BLaER1 (cell line): ENCODE measurements at regions not wholly inside any gene's neighbourhood (a gene's known extent, or its start where the extent isn't known, plus 50 kb on each side); places are given as distances from the start of the nearest gene placed in this dataset.
"Not testable (repeated sequence)": the region's sequence is repeated elsewhere in the genome, so short reads cannot be mapped to it uniquely, and the experiment has no call there.

Experiments used
- H3K27ac ChIP-seq: shearing (Covaris generic); formaldehyde crosslinking; 2 replicates; pipeline ENCODE4 v1.8.1; 2022
- H3K27me3 ChIP-seq: shearing (Covaris generic); formaldehyde crosslinking; 2 replicates; pipeline ENCODE4 v1.8.1; 2022
- H3K36me3 ChIP-seq: shearing (Covaris generic); formaldehyde crosslinking; 2 replicates; pipeline ENCODE4 v1.8.1; 2022
- H3K4me1 ChIP-seq: shearing (Covaris generic); formaldehyde crosslinking; 2 replicates; pipeline ENCODE4 v1.8.1; 2022
- H3K4me2 ChIP-seq: shearing (Covaris generic); formaldehyde crosslinking; 2 replicates; pipeline ENCODE4 v1.8.1; 2022
- H3K4me3 ChIP-seq: shearing (Covaris generic); formaldehyde crosslinking; 2 replicates; pipeline ENCODE4 v1.8.1; 2022
- H3K9ac ChIP-seq: shearing (Covaris generic); formaldehyde crosslinking; 2 replicates; pipeline ENCODE4 v1.8.1; 2022
- H3K9me3 ChIP-seq: shearing (Covaris generic); formaldehyde crosslinking; 2 replicates; pipeline ENCODE4 v1.8.1; 2022
- H4K20me1 ChIP-seq: shearing (Covaris generic); formaldehyde crosslinking; 2 replicates; pipeline ENCODE4 v1.8.1; 2022
- Cebpa-rat ChIP-seq: shearing (Covaris generic); IDR thresholded peaks from 2 replicates; pipeline ENCODE4 v1.8.1; 2022

- no peak overlapping the region for H3K4me2 ChIP-seq
Observed at GRCh38 chr5:174575043-174575442, 149.3 kb upstream of the MSX2 start.

GRCh38 chr5:174576042-174576441, 148.3 kb upstream of the MSX2 start:
- Histone ChIP-seq H3K4me2 (no peak overlapping the region), H3K36me3 (no peaks in the 10 kb centered on the region)

More at GRCh38 chr5:174575043-174575442, 149.3 kb upstream of the MSX2 start:
- H3K9ac ChIP-seq = no peak overlapping the region
- H3K36me3 ChIP-seq = no peaks in the 10 kb centered on the region
- no peaks in the 10 kb centered on the region for H3K4me1 ChIP-seq
- no peaks in the 10 kb centered on the region for H3K9me3 ChIP-seq
- no peak for TF ChIP-seq Cebpa-rat
- no peak overlapping the region for H3K27ac ChIP-seq
- H3K27me3 ChIP-seq = no peaks in the 10 kb centered on the region
- H4K20me1 ChIP-seq = no peaks in the 10 kb centered on the region
- H3K4me3 ChIP-seq = no peak overlapping the region

GRCh38 chr5:174581479-174581878, 142.9 kb upstream of the MSX2 start:
- Histone ChIP-seq H3K4me1 (0 out of 2 replicates have a peak, but pooled peaks cover 8% of the 10 kb centered on the region), H3K27me3 (no peaks in the 10 kb centered on the region), H3K36me3 (no peaks in the 10 kb centered on the region), H3K4me2 (no peak overlapping the region), H3K9me3 (peaks cover 9% of the 10 kb centered on the region; the same call in 1 of the 2 replicates), H3K4me3 (no peak overlapping the region), H3K27ac (no peak overlapping the region), H4K20me1 (no peaks in the 10 kb centered on the region), H3K9ac (no peak overlapping the region)
- TF ChIP-seq Cebpa-rat = no peak

More at GRCh38 chr5:174576042-174576441, 148.3 kb upstream of the MSX2 start:
- Histone ChIP-seq H3K27me3 (no peaks in the 10 kb centered on the region), H3K4me1 (no peaks in the 10 kb centered on the region), H3K27ac (no peak overlapping the region), H3K9ac (no peak overlapping the region), H4K20me1 (no peaks in the 10 kb centered on the region), H3K4me3 (no peak overlapping the region), H3K9me3 (no peaks in the 10 kb centered on the region)
- no peak for TF ChIP-seq Cebpa-rat

GRCh38 chr5:174581894-174582293, 142.5 kb upstream of the MSX2 start:
- Histone ChIP-seq H3K9me3 (peaks cover 9% of the 10 kb centered on the region; the same call in 1 of the 2 replicates), H3K4me3 (no peak overlapping the region), H3K9ac (no peak overlapping the region), H3K4me1 (0 out of 2 replicates have a peak, but pooled peaks cover 8% of the 10 kb centered on the region), H4K20me1 (no peaks in the 10 kb centered on the region), H3K27me3 (no peaks in the 10 kb centered on the region), H3K27ac (no peak overlapping the region), H3K36me3 (no peaks in the 10 kb centered on the region), H3K4me2 (no peak overlapping the region)
- no peak for TF ChIP-seq Cebpa-rat

- Histone ChIP-seq H3K27me3 (no peaks in the 10 kb centered on the region), H3K9ac (no peak overlapping the region), H3K4me2 (no peak overlapping the region)
Observed at GRCh38 chr5:174583071-174583470, 141.3 kb upstream of the MSX2 start.

GRCh38 chr5:174585472-174585871, 138.9 kb upstream of the MSX2 start:
- Histone ChIP-seq H3K27ac (no peak overlapping the region), H3K9me3 (peaks cover 9% of the 10 kb centered on the region; the same call in 1 of the 2 replicates), H4K20me1 (no peaks in the 10 kb centered on the region), H3K4me2 (no peak overlapping the region), H3K4me3 (no peak overlapping the region), H3K9ac (no peak overlapping the region), H3K4me1 (0 out of 2 replicates have a peak, but pooled peaks cover 8% of the 10 kb centered on the region), H3K36me3 (no peaks in the 10 kb centered on the region), H3K27me3 (no peaks in the 10 kb centered on the region)
- TF ChIP-seq Cebpa-rat = no peak

More at GRCh38 chr5:174583071-174583470, 141.3 kb upstream of the MSX2 start:
- Histone ChIP-seq H3K27ac (no peak overlapping the region), H4K20me1 (no peaks in the 10 kb centered on the region), H3K36me3 (no peaks in the 10 kb centered on the region), H3K4me1 (0 out of 2 replicates have a peak, but pooled peaks cover 8% of the 10 kb centered on the region), H3K9me3 (peaks cover 9% of the 10 kb centered on the region; the same call in 1 of the 2 replicates), H3K4me3 (no peak overlapping the region)
- no peak for TF ChIP-seq Cebpa-rat

- not testable (repeated sequence) for H3K9ac ChIP-seq, H3K4me3 ChIP-seq, H3K9me3 ChIP-seq, H3K4me1 ChIP-seq, H4K20me1 ChIP-seq, H3K27ac ChIP-seq, H3K36me3 ChIP-seq, H3K27me3 ChIP-seq, H3K4me2 ChIP-seq
Observed at GRCh38 chr5:174586163-174586562, 138.2 kb upstream of the MSX2 start.

- no peaks in the 10 kb centered on the region for H3K27me3 ChIP-seq
- H3K27ac ChIP-seq = no peak overlapping the region
Observed at GRCh38 chr5:174589011-174589410, 135.4 kb upstream of the MSX2 start.

GRCh38 chr5:174589599-174589998, 134.8 kb upstream of the MSX2 start:
- no peak for TF ChIP-seq Cebpa-rat
- no peaks in the 10 kb centered on the region for H4K20me1 ChIP-seq
- no peak overlapping the region for H3K4me2 ChIP-seq
- no peaks in the 10 kb centered on the region for H3K4me1 ChIP-seq
- H3K9ac ChIP-seq = no peak overlapping the region
- no peak overlapping the region for H3K27ac ChIP-seq
- no peak overlapping the region for H3K4me3 ChIP-seq
- H3K27me3 ChIP-seq = no peaks in the 10 kb centered on the region
- no peaks in the 10 kb centered on the region for H3K36me3 ChIP-seq
- H3K9me3 ChIP-seq = peaks cover 9% of the 10 kb centered on the region; the same call in 1 of the 2 replicates

More at GRCh38 chr5:174589011-174589410, 135.4 kb upstream of the MSX2 start:
- no peak for TF ChIP-seq Cebpa-rat
- no peaks in the 10 kb centered on the region for H3K4me1 ChIP-seq
- H3K36me3 ChIP-seq = no peaks in the 10 kb centered on the region
- no peak overlapping the region for H3K4me3 ChIP-seq
- H3K9me3 ChIP-seq = peaks cover 9% of the 10 kb centered on the region; the same call in 1 of the 2 replicates
- H3K9ac ChIP-seq = no peak overlapping the region
- no peak overlapping the region for H3K4me2 ChIP-seq
- no peaks in the 10 kb centered on the region for H4K20me1 ChIP-seq

- H3K4me2 ChIP-seq = no peak overlapping the region
- H3K27ac ChIP-seq = no peak overlapping the region
- H3K4me3 ChIP-seq = no peak overlapping the region
- H3K9me3 ChIP-seq = peaks cover 4% of the 10 kb centered on the region; the same call in 1 of the 2 replicates
- no peaks in the 10 kb centered on the region for H3K4me1 ChIP-seq
- H3K9ac ChIP-seq = no peak overlapping the region
- no peaks in the 10 kb centered on the region for H3K27me3 ChIP-seq
- no peak for TF ChIP-seq Cebpa-rat
- no peaks in the 10 kb centered on the region for H3K36me3 ChIP-seq
- no peaks in the 10 kb centered on the region for H4K20me1 ChIP-seq
Observed at GRCh38 chr5:174590820-174591219, 133.6 kb upstream of the MSX2 start.

GRCh38 chr5:174596429-174596828, 128.0 kb upstream of the MSX2 start:
- no peaks in the 10 kb centered on the region for H3K9me3 ChIP-seq
- H3K4me1 ChIP-seq = no peaks in the 10 kb centered on the region
- H3K27ac ChIP-seq = no peak overlapping the region
- no peak overlapping the region for H3K4me2 ChIP-seq
- H3K9ac ChIP-seq = no peak overlapping the region
- no peaks in the 10 kb centered on the region for H4K20me1 ChIP-seq
- no peak for TF ChIP-seq Cebpa-rat
- no peak overlapping the region for H3K4me3 ChIP-seq
- no peaks in the 10 kb centered on the region for H3K27me3 ChIP-seq
- no peaks in the 10 kb centered on the region for H3K36me3 ChIP-seq
